Central memory CD8-positive, alpha-beta T cell (primary cell): ENCODE measurements at regions not wholly inside any gene's neighbourhood (a gene's known extent, or its start where the extent isn't known, plus 50 kb on each side); places are given as distances from the start of the nearest gene placed in this dataset.

ENCODE experiments used
- ATAC-seq: fragments of 150-1000 bp; cut with Tn5 transposase; replicated peaks from 2 replicates; pipeline ENCODE4 v1.10.0; 2022; ENCODE audit warnings: mild to moderate bottlenecking, moderate FRiP score, moderate number of reproducible peaks; ENCODE audit not compliant: poor library complexity, severe bottlenecking; ENCODE audit errors: extremely low read depth
- DNase-seq, 2 donors: peaks; one replicate each; pipeline ENCODE4 v3.0.0; 2021; ENCODE audit warnings: low spot score in 2 of 2
- H3K27ac Mint-ChIP-seq: one replicate; pipeline ENCODE4 v1.8.0; 2022; ENCODE audit warnings: low read depth, mild to moderate bottlenecking, moderate library complexity, mixed read lengths
- H3K27me3 Mint-ChIP-seq: one replicate; pipeline ENCODE4 v1.8.0; 2022; ENCODE audit warnings: mixed read lengths
- H3K36me3 Mint-ChIP-seq: one replicate; pipeline ENCODE4 v1.8.0; 2022; ENCODE audit warnings: mild to moderate bottlenecking, moderate library complexity, mixed read lengths; ENCODE audit not compliant: insufficient read depth
- H3K4me1 Mint-ChIP-seq: one replicate; pipeline ENCODE4 v1.8.0; 2022; ENCODE audit warnings: mixed read lengths
- H3K4me3 Mint-ChIP-seq: one replicate; pipeline ENCODE4 v1.8.0; 2022; ENCODE audit warnings: mild to moderate bottlenecking, moderate library complexity, mixed read lengths
- H3K9me3 Mint-ChIP-seq: one replicate; pipeline ENCODE4 v1.8.0; 2022; ENCODE audit warnings: mixed read lengths

GRCh38 chr14:86639146-86639545, 1109.2 kb downstream of the FLRT2 start:
- H3K27me3 Mint-ChIP-seq, result no peaks in the 10 kb centered on the region

GRCh38 chr14:86627080-86627479, 1097.1 kb downstream of the FLRT2 start:
- Mint-ChIP-seq H3K27ac (no peak overlapping the region), H3K36me3 (no peaks in the 10 kb centered on the region), H3K4me3 (no peak overlapping the region), H3K27me3 (no peaks in the 10 kb centered on the region), H3K4me1 (no peaks in the 10 kb centered on the region), H3K9me3 (peaks cover 22% of the 10 kb centered on the region)
- no peak for DNase-seq
- no peak for ATAC-seq

More at GRCh38 chr14:86639146-86639545, 1109.2 kb downstream of the FLRT2 start:
- Mint-ChIP-seq H3K4me3 (no peak overlapping the region), H3K36me3 (no peaks in the 10 kb centered on the region), H3K4me1 (no peaks in the 10 kb centered on the region), H3K27ac (no peak overlapping the region), H3K9me3 (peaks cover 11% of the 10 kb centered on the region)
- ATAC-seq, result no peak
- DNase-seq, result no peak

- no peak overlapping the region for H3K27ac Mint-ChIP-seq
- H3K27me3 Mint-ChIP-seq, result no peaks in the 10 kb centered on the region
- peaks cover 22% of the 10 kb centered on the region for H3K9me3 Mint-ChIP-seq
- no peak for ATAC-seq
- no peak for DNase-seq
- H3K4me1 Mint-ChIP-seq, result no peaks in the 10 kb centered on the region
- no peak overlapping the region for H3K4me3 Mint-ChIP-seq
- H3K36me3 Mint-ChIP-seq, result no peaks in the 10 kb centered on the region
These were observed 1096.6 kb downstream of the FLRT2 start for GRCh38 chr14:86626530-86626929.

GRCh38 chr14:86625637-86626036, 1095.7 kb downstream of the FLRT2 start:
- no peak overlapping the region for H3K4me3 Mint-ChIP-seq
- H3K9me3 Mint-ChIP-seq, result peaks cover 28% of the 10 kb centered on the region
- ATAC-seq (no peak), DNase-seq (no peak)
- H3K27me3 Mint-ChIP-seq, result no peaks in the 10 kb centered on the region
- H3K36me3 Mint-ChIP-seq, result no peaks in the 10 kb centered on the region
- H3K4me1 Mint-ChIP-seq, result no peaks in the 10 kb centered on the region
- no peak overlapping the region for H3K27ac Mint-ChIP-seq

- no peak for ATAC-seq
- no peak for DNase-seq
- no peak overlapping the region for H3K4me3 Mint-ChIP-seq
These were observed 1089.8 kb downstream of the FLRT2 start for GRCh38 chr14:86619726-86620125.

GRCh38 chr14:86613786-86614185, 1083.8 kb downstream of the FLRT2 start:
- Mint-ChIP-seq H3K9me3 (peaks cover 5% of the 10 kb centered on the region), H3K36me3 (no peaks in the 10 kb centered on the region), H3K4me1 (no peaks in the 10 kb centered on the region), H3K27ac (no peak overlapping the region), H3K4me3 (no peak overlapping the region), H3K27me3 (no peaks in the 10 kb centered on the region)
- no peak for DNase-seq
- ATAC-seq, result no peak

More at GRCh38 chr14:86619726-86620125, 1089.8 kb downstream of the FLRT2 start:
- H3K27me3 Mint-ChIP-seq, result no peaks in the 10 kb centered on the region
- H3K36me3 Mint-ChIP-seq, result no peaks in the 10 kb centered on the region
- H3K4me1 Mint-ChIP-seq, result no peaks in the 10 kb centered on the region
- H3K27ac Mint-ChIP-seq, result no peak overlapping the region
- peaks cover 17% of the 10 kb centered on the region for H3K9me3 Mint-ChIP-seq

GRCh38 chr14:86613126-86613525, 1083.2 kb downstream of the FLRT2 start:
- Mint-ChIP-seq H3K27ac (no peak overlapping the region), H3K9me3 (no peaks in the 10 kb centered on the region), H3K4me1 (no peaks in the 10 kb centered on the region), H3K36me3 (no peaks in the 10 kb centered on the region), H3K4me3 (no peak overlapping the region), H3K27me3 (no peaks in the 10 kb centered on the region)
- DNase-seq (no peak), ATAC-seq (no peak)

- DNase-seq, result no peak
- Mint-ChIP-seq H3K36me3 (peaks cover 2% of the 10 kb centered on the region), H3K27ac (no peak overlapping the region), H3K4me3 (no peak overlapping the region), H3K27me3 (no peaks in the 10 kb centered on the region), H3K4me1 (no peaks in the 10 kb centered on the region), H3K9me3 (peaks cover 23% of the 10 kb centered on the region)
- ATAC-seq, result no peak
These were observed 1074.6 kb downstream of the FLRT2 start for GRCh38 chr14:86604561-86604960.

GRCh38 chr14:86602263-86602662, 1072.3 kb downstream of the FLRT2 start:
- Mint-ChIP-seq H3K27me3 (no peaks in the 10 kb centered on the region), H3K4me3 (no peak overlapping the region), H3K36me3 (peaks cover 2% of the 10 kb centered on the region)

GRCh38 chr14:86601813-86602212, 1071.9 kb downstream of the FLRT2 start:
- ATAC-seq (no peak), DNase-seq (no peak)
- Mint-ChIP-seq H3K9me3 (peaks cover 35% of the 10 kb centered on the region), H3K4me3 (no peak overlapping the region), H3K36me3 (peaks cover 2% of the 10 kb centered on the region), H3K27me3 (no peaks in the 10 kb centered on the region), H3K4me1 (no peaks in the 10 kb centered on the region), H3K27ac (no peak overlapping the region)

More at GRCh38 chr14:86602263-86602662, 1072.3 kb downstream of the FLRT2 start:
- H3K4me1 Mint-ChIP-seq, result no peaks in the 10 kb centered on the region
- no peak overlapping the region for H3K27ac Mint-ChIP-seq
- ATAC-seq, result no peak
- no peak for DNase-seq
- H3K9me3 Mint-ChIP-seq, result peaks cover 35% of the 10 kb centered on the region

GRCh38 chr14:86597279-86597678, 1067.3 kb downstream of the FLRT2 start:
- Mint-ChIP-seq H3K4me3 (no peak overlapping the region), H3K36me3 (peaks cover 2% of the 10 kb centered on the region), H3K4me1 (no peaks in the 10 kb centered on the region), H3K27me3 (no peaks in the 10 kb centered on the region), H3K27ac (no peak overlapping the region), H3K9me3 (peaks cover 24% of the 10 kb centered on the region)
- no peak for ATAC-seq
- no peak for DNase-seq

- H3K4me3 Mint-ChIP-seq, result no peak overlapping the region
- no peak for DNase-seq
- no peak for ATAC-seq
- no peaks in the 10 kb centered on the region for H3K27me3 Mint-ChIP-seq
- peaks cover 24% of the 10 kb centered on the region for H3K9me3 Mint-ChIP-seq
- no peaks in the 10 kb centered on the region for H3K4me1 Mint-ChIP-seq
- H3K36me3 Mint-ChIP-seq, result peaks cover 2% of the 10 kb centered on the region
- no peak overlapping the region for H3K27ac Mint-ChIP-seq
These were observed 1066.1 kb downstream of the FLRT2 start for GRCh38 chr14:86596024-86596423.

- H3K4me1 Mint-ChIP-seq, result no peaks in the 10 kb centered on the region
- H3K27me3 Mint-ChIP-seq, result no peaks in the 10 kb centered on the region
- H3K27ac Mint-ChIP-seq, result no peak overlapping the region
- ATAC-seq (no peak), DNase-seq (no peak)
- H3K9me3 Mint-ChIP-seq, result peaks cover 21% of the 10 kb centered on the region
- no peaks in the 10 kb centered on the region for H3K36me3 Mint-ChIP-seq
- no peak overlapping the region for H3K4me3 Mint-ChIP-seq
These were observed 1045.2 kb downstream of the FLRT2 start for GRCh38 chr14:86575141-86575540.

- no peaks in the 10 kb centered on the region for H3K36me3 Mint-ChIP-seq
- H3K27ac Mint-ChIP-seq, result no peak overlapping the region
- peaks cover 24% of the 10 kb centered on the region for H3K9me3 Mint-ChIP-seq
- no peak overlapping the region for H3K4me3 Mint-ChIP-seq
- ATAC-seq, result no peak
- no peaks in the 10 kb centered on the region for H3K27me3 Mint-ChIP-seq
- no peak for DNase-seq
- no peaks in the 10 kb centered on the region for H3K4me1 Mint-ChIP-seq
These were observed 1044.8 kb downstream of the FLRT2 start for GRCh38 chr14:86574778-86575129.
